IMR-90 (cell line): ENCODE measurements at regions not wholly inside any gene's neighbourhood (a gene's known extent, or its start where the extent isn't known, plus 50 kb on each side); places are given as distances from the start of the nearest gene placed in this dataset.
A peak's percentile ranks its signal among the peaks of the same experiment; 100 is the strongest.
"Not testable (repeated sequence)": the region's sequence is repeated elsewhere in the genome, so short reads cannot be mapped to it uniquely, and the experiment has no call there.

Experiments used
- ATAC-seq: fragments of 200-7000 bp; cut with Tn5 transposase; 2 replicates; pipeline ENCODE4 v1.9.1; 2020; ENCODE audit warnings: low read depth, mild to moderate bottlenecking, moderate library complexity
- BruUV-seq: library from RNA; stranded (reverse); fragments of 400-500 nt; replicated peaks from 2 replicates; lab custom pipeline; 2021; lab: Mats Ljungman, UMichigan
- CTCF ChIA-PET: fragments of 300-600 bp; formaldehyde crosslinking; extraction: SDS; loops from one replicate; lab custom pipeline; 2021; ENCODE audit warnings: antibody characterized with exemption; lab: Yijun Ruan, JAX
- POLR2A ChIA-PET: fragments of 300-600 bp; sonication (Branson Sonifier 250); formaldehyde crosslinking; loops from one replicate; lab custom pipeline; 2022; ENCODE audit warnings: antibody characterized with exemption; ENCODE audit not compliant: unreplicated experiment; lab: Charles Lee
- DNase-seq: peaks from one replicate; pipeline ENCODE4 v3.0.0; 2013
- H2AFZ ChIP-seq: replicated peaks from 2 replicates; pipeline ENCODE3; 2013; ENCODE audit warnings: low read length, mild to moderate bottlenecking; ENCODE audit not compliant: poor library complexity
- H2AK5ac ChIP-seq: 2 replicates; pipeline ENCODE4 v1.6.1; 2013; ENCODE audit warnings: low read depth, low read length, inconsistent platforms
- H2AK9ac ChIP-seq: replicated peaks from 2 replicates; pipeline ENCODE3; 2013; ENCODE audit warnings: mild to moderate bottlenecking, low read depth, low read length, moderate library complexity; ENCODE audit not compliant: poor library complexity
- H2BK120ac ChIP-seq: 2 replicates; pipeline ENCODE4 v1.6.1; 2013; ENCODE audit warnings: low read depth, low read length, inconsistent platforms
- H2BK15ac ChIP-seq: 3 replicates; pipeline ENCODE4 v1.6.1; 2013; ENCODE audit warnings: low read depth, low read length, inconsistent platforms
- H2BK20ac ChIP-seq: 2 replicates; pipeline ENCODE4 v1.6.1; 2013; ENCODE audit warnings: low read depth, mild to moderate bottlenecking, inconsistent platforms, low read length, moderate library complexity
- H2BK5ac ChIP-seq: 2 replicates; pipeline ENCODE4 v1.6.1; 2013; ENCODE audit warnings: mild to moderate bottlenecking, low read depth, low read length, inconsistent platforms; ENCODE audit not compliant: poor library complexity, severe bottlenecking
- H3K14ac ChIP-seq: replicated peaks from 2 replicates; pipeline ENCODE4 v1.6.1; 2013; ENCODE audit warnings: low read depth, low read length, inconsistent platforms
- H3K18ac ChIP-seq: 2 replicates; pipeline ENCODE4 v1.6.1; 2013; ENCODE audit warnings: low read depth, low read length, control low read depth
- H3K23ac ChIP-seq: 2 replicates; pipeline ENCODE4 v1.6.1; 2013; ENCODE audit warnings: low read depth, low read length, inconsistent platforms
- H3K27ac ChIP-seq: 2 replicates; pipeline ENCODE4 v1.5.1; 2013; ENCODE audit warnings: mild to moderate bottlenecking, control low read depth, low read length; ENCODE audit not compliant: insufficient read depth
- H3K27me3 ChIP-seq: 2 replicates; pipeline ENCODE4 v1.6.1; 2013; ENCODE audit warnings: low read length; ENCODE audit not compliant: control insufficient read depth, insufficient read depth
- H3K36me3 ChIP-seq: 2 replicates; pipeline ENCODE4 v1.6.1; 2013; ENCODE audit warnings: low read length, mixed read lengths; ENCODE audit not compliant: control insufficient read depth, insufficient read depth
- H3K4ac ChIP-seq: 2 replicates; pipeline ENCODE4 v1.6.1; 2013; ENCODE audit warnings: low read depth, low read length, inconsistent platforms
- H3K4me1 ChIP-seq: 2 replicates; pipeline ENCODE4 v1.6.1; 2013; ENCODE audit warnings: low read length, mixed read lengths; ENCODE audit not compliant: control insufficient read depth, insufficient read depth
- H3K4me2 ChIP-seq: 2 replicates; pipeline ENCODE4 v1.6.1; 2013; ENCODE audit warnings: low read depth, mild to moderate bottlenecking, control low read depth, low read length, moderate library complexity
- H3K4me3 ChIP-seq: 2 replicates; pipeline ENCODE4 v1.5.1; 2013; ENCODE audit warnings: low read depth, mild to moderate bottlenecking, control low read depth, low read length, moderate library complexity; ENCODE audit not compliant: insufficient read depth
- H3K56ac ChIP-seq: 2 replicates; pipeline ENCODE4 v1.6.1; 2013; ENCODE audit warnings: low read length, inconsistent platforms; ENCODE audit not compliant: insufficient read depth; ENCODE audit errors: extremely low read depth
- H3K79me1 ChIP-seq, 2 experiments: 2 replicates each; pipeline ENCODE4 v1.6.1; 2013; ENCODE audit warnings: low read length in 2 of 2, inconsistent platforms in 1 of 2, low read depth in 1 of 2
- H3K9ac ChIP-seq: 2 replicates; pipeline ENCODE4 v1.6.1; 2013; ENCODE audit warnings: low read depth, low read length, control low read depth
- H3K9me1 ChIP-seq: 2 replicates; pipeline ENCODE4 v1.6.1; 2013; ENCODE audit warnings: low read length, inconsistent platforms; ENCODE audit not compliant: insufficient read depth
- H3K9me3 ChIP-seq: 2 replicates; pipeline ENCODE4 v1.6.1; 2013; ENCODE audit warnings: low read length; ENCODE audit not compliant: control insufficient read depth, insufficient read depth
- H4K20me1 ChIP-seq: 2 replicates; pipeline ENCODE4 v1.6.1; 2013; ENCODE audit warnings: low read length, inconsistent platforms; ENCODE audit not compliant: insufficient read depth
- H4K5ac ChIP-seq: 2 replicates; pipeline ENCODE4 v1.6.1; 2013; ENCODE audit warnings: mild to moderate bottlenecking, low read depth, low read length, control low read depth
- H4K8ac ChIP-seq, 2 experiments: 2 replicates each; pipeline ENCODE4 v1.6.1; 2013; ENCODE audit warnings: low read depth in 2 of 2, low read length in 2 of 2, control low read depth in 1 of 2, inconsistent platforms in 1 of 2
- H4K91ac ChIP-seq: 2 replicates; pipeline ENCODE4 v1.6.1; 2013; ENCODE audit warnings: low read depth, low read length, inconsistent platforms; ENCODE audit not compliant: insufficient read depth
- CEBPB ChIP-seq: IDR thresholded peaks from 2 replicates; pipeline ENCODE4 v1.6.1; 2012; ENCODE audit warnings: low read depth, low read length, improper control_type of control experiment
- SMC3 ChIP-seq: fragments of 150-350 bp; IDR thresholded peaks from 2 replicates; pipeline ENCODE4 v1.6.1; 2016; ENCODE audit warnings: low read depth, mild to moderate bottlenecking, antibody characterized with exemption, low read length, moderate library complexity
- WGBS, 2 experiments: methylation state at CpG; one replicate each; pipeline versions ENCODE4 v1.1.5 to v1.1.7; 2013; ENCODE audit warnings: missing lambda C conversion rate in 2 of 2; ENCODE audit not compliant: insufficient read length in 1 of 2; ENCODE audit errors: extremely low coverage in 2 of 2; 5-methylcytosine and 5-hydroxymethylcytosine counted together
- dilution Hi-C: fragments of 300-500 bp; cut with HindIII; formaldehyde crosslinking; loops from one replicate; pipeline ENCODE4 v1.14.3; 2018; ENCODE audit warnings: low sequenced_read_pairs; ENCODE audit not compliant: unreplicated experiment
- in situ Hi-C: fragments of 300-500 bp; cut with MboI; formaldehyde crosslinking; loops from 3 replicates; pipeline ENCODE4 v1.14.3; 2019; ENCODE audit warnings: low sequenced_read_pairs, inconsistent platforms, mixed read lengths
- intact Hi-C: fragments of 100-400 bp; cut with micrococcal nuclease; formaldehyde crosslinking; loops from 2 replicates; pipeline ENCODE4 v1.10.0; 2022

DNA sequence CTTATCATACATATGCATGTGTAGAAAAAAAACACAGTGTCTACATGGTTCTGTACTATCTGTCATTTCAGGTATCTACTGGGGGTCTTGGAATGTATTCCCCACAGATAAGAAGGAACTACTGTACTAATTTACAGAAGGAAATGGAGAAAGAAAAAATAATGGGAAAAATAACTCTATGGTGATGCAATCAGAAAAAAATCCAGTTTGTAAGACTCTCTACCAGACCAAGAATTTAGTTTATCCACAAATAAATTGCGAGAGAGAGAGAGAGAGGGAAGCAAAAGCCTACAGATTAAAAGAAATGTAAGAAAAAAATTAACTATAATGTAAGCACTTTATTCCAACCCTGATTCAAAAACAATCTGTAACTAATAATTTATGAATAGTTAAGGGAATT, 708.6 kb upstream of the ZNF608 start:
- dilution Hi-C loops = no loop called here
- Histone ChIP-seq H4K5ac (no peak overlapping the region), H3K23ac (no peak overlapping the region), H4K8ac (no peak overlapping the region), H2BK15ac (0 out of 3 replicates have a peak overlapping the region, but pooled peaks have one; percentile 5), H3K56ac (no peak overlapping the region), H3K4me2 (no peak overlapping the region), H3K27ac (no peak overlapping the region), H2AFZ (no peak overlapping the region), H3K79me1 (no peaks in the 10 kb centered on the region), H3K4me3 (no peak overlapping the region), H3K9me3 (peaks cover 2% of the 10 kb centered on the region; the same call in 1 of the 2 replicates), H2AK9ac (no peak overlapping the region), H2BK5ac (no peak overlapping the region), H3K4ac (no peak overlapping the region), H3K9me1 (no peaks in the 10 kb centered on the region), H3K27me3 (no peaks in the 10 kb centered on the region), H4K91ac (no peak overlapping the region), H3K4me1 (no peaks in the 10 kb centered on the region), H3K36me3 (no peaks in the 10 kb centered on the region), H3K9ac (no peak overlapping the region), H3K14ac (no peak overlapping the region), H3K18ac (0 out of 2 replicates have a peak overlapping the region, but pooled peaks have one; percentile 40), H2AK5ac (no peak overlapping the region), H2BK120ac (no peak overlapping the region), H2BK20ac (no peak overlapping the region; the same call in 1 of the 2 replicates), H4K20me1 (no peaks in the 10 kb centered on the region)
- CTCF ChIA-PET = no interaction called here
- in situ Hi-C loops = no loop called here
- no TSS peak for BruUV-seq
- DNase-seq = peak; percentile 53
- ATAC-seq = peak; percentile 81
- no CpG with 5 or more reads among the region's 1 CpG for WGBS, 2 experiments
- POLR2A ChIA-PET = interaction anchor here (0.6 kb wide), 1 partner anchor 9 kb away, joined by 3 read pairs; no protein-coding TSS in a partner anchor
- intact Hi-C loops = no loop called here
- peak; percentile 73 for TF ChIP-seq CEBPB
- TF ChIP-seq SMC3 = no peak

DNA sequence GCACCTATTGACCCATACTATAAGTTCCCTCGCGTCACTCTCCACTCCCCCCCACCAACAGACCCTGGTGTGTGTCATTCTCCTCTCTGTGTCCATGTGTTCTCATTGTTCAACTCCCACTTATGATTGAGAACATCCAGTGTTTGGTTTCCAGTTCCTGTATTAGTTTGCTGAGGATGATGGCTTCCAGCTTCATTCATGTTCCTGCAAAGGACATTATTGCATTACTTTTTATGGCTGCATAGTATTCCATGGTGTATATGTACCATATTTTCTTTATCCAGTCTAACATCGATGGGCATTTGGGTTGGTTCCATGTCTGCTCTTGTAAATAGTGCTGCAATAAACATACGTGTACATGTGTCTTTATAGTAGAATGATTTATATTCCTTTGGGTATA, 709.6 kb upstream of the ZNF608 start:
- H3K4me2 ChIP-seq, H3K79me1 ChIP-seq, H3K18ac ChIP-seq, H3K23ac ChIP-seq, POLR2A ChIA-PET, CTCF ChIA-PET, H3K14ac ChIP-seq, ATAC-seq, intact Hi-C loops, H4K20me1 ChIP-seq, in situ Hi-C loops, dilution Hi-C loops, H2BK5ac ChIP-seq, H4K8ac ChIP-seq, H2BK15ac ChIP-seq, H4K5ac ChIP-seq, H3K27me3 ChIP-seq, H3K4me1 ChIP-seq, H4K91ac ChIP-seq, H2BK120ac ChIP-seq, H3K4me3 ChIP-seq, H2AK9ac ChIP-seq, BruUV-seq, H3K9me1 ChIP-seq, DNase-seq, H2BK20ac ChIP-seq, H3K27ac ChIP-seq, H2AFZ ChIP-seq, H3K9me3 ChIP-seq, H3K56ac ChIP-seq, H3K36me3 ChIP-seq, H2AK5ac ChIP-seq, H3K9ac ChIP-seq: not testable (repeated sequence)
- WGBS, 2 experiments = no CpG with 5 or more reads among the region's 4 CpGs
- peak overlapping the region; percentile 51; the same call in 1 of the 2 replicates for H3K4ac ChIP-seq
